ENCODE measurements at regions not wholly inside any gene's neighbourhood (a gene's known extent, or its start where the extent isn't known, plus 50 kb on each side); places are given as distances from the start of the nearest gene placed in this dataset.

GRCh38 chr4:174436377-174436776 is 85.9 kb downstream of the HPGD start:
- TF ChIP-seq, protein P1, sequence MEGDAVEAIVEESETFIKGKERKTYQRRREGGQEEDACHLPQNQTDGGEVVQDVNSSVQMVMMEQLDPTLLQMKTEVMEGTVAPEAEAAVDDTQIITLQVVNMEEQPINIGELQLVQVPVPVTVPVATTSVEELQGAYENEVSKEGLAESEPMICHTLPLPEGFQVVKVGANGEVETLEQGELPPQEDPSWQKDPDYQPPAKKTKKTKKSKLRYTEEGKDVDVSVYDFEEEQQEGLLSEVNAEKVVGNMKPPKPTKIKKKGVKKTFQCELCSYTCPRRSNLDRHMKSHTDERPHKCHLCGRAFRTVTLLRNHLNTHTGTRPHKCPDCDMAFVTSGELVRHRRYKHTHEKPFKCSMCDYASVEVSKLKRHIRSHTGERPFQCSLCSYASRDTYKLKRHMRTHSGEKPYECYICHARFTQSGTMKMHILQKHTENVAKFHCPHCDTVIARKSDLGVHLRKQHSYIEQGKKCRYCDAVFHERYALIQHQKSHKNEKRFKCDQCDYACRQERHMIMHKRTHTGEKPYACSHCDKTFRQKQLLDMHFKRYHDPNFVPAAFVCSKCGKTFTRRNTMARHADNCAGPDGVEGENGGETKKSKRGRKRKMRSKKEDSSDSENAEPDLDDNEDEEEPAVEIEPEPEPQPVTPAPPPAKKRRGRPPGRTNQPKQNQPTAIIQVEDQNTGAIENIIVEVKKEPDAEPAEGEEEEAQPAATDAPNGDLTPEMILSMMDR (IDR thresholded peaks at IDR 0.05), result no peak
- TF ChIP-seq POLR2A (IDR thresholded peaks at IDR 0.05) (no peak), EP300 (IDR thresholded peaks at IDR 0.05) (no peak)

Measured in sigmoid colon (tissue), 4 donors.